IPS DF 4.7 (cell line): ENCODE measurements at regions not wholly inside any gene's neighbourhood (a gene's known extent, or its start where the extent isn't known, plus 50 kb on each side); places are given as distances from the start of the nearest gene placed in this dataset.

Source experiments
- DNase-seq: peaks from one replicate; pipeline ENCODE4 v3.0.0-alpha.2; 2013; ENCODE audit warnings: low spot score; ENCODE audit errors: extremely low read depth

DNA sequence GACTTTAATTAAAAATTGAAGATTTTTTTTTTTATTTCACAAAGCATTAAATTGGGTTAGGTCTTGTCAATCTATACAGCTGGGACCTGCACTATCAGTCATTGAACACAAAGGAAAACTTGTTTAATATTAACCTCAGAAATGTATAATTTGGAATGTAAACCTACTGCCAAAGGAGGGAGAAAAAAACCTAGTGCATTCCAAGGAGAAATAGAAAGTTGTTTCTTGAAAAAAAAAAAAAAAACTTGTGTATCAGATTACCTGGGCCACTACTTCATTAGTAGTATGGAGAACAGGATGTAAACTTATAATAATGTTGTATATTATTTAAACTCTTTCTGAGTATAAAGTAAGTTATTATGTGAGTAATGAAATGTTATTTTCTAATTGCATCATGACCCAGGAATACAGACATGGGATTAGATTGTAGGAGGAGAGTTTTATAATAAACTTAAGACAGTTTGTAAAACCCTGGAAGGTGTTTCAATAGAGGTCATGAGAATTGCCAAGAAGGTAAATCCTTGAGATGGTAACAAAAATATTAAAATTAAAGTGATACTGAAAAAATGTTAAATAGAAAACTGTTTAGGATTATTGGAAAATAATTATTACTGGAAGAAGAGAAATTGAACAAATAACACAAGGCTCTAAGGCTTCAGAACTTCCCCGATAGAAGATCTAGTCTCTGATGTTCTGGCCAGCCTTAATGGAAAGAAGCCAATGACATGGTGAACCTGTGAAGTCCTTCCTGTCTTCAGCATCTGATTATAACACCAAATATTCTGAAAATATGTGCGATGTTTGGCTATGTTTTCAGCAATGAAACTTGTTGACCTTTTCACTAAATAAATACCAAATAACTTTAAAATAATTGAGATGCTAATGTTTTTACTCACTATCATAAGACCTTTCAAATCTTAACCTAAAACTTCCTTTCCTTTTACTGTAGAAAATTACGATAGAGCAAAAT, 412.8 kb upstream of the LYPLAL1 start:
- DNase-seq = no peak

DNA sequence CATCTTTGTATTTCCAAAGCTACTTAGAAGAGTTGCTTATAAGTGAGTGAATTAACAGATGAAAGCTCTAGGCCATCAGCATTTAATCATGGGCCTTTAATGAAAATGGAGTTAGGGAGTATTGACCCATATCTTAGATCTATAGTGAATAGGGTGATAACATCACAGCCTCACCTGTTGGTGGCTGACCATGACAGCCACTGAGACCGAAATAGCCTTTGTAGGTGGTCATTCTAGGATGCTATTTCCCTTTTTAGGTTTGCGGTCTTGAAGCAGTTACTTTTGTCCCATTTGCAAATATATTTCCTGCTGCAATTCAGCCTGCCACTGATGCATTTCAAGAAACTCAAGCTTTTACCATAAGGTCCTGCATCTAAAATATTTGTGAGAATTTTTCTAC, 410.1 kb upstream of the LYPLAL1 start:
- no peak for DNase-seq

- no peak for DNase-seq
These were observed 407.9 kb upstream of the LYPLAL1 start for GRCh38 chr1:218765753-218766152.

DNA sequence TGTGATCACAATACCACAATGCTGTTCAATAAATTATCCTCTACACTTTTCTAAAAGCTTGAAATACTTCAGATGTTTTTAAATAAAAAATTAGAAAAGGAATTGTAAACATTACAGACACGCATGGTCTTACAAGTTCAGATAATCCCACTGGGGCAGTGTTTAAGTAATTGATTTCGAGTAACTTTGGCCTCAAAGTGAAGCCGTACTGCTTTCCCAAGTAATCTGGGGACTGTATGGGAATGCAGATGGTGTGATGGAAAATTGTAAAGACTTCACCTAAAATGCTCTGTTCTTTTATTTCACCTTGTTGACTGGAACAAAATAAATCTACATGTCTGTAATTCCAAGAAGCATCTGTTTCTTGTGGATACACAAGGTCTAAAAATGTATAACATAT, 401.7 kb upstream of the LYPLAL1 start:
- no peak for DNase-seq

DNA sequence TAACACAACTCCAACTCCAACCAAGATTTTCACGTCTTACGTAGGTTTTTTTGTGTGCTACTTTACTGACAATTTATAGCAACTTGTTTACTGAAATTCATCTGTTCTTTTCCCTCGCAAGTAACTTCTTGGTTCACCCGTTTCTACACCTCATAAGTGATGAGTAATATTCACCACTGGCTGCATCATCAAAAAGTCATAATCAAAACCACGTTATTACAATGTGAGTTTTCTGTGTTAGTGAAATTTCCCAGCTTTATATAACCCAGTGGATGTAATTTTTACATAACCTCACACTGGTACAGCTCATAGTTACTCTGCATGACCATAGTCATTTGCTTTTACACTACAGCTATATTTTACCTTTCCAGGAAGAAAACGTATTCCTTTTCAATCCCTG, 401.1 kb upstream of the LYPLAL1 start:
- DNase-seq = no peak

DNA sequence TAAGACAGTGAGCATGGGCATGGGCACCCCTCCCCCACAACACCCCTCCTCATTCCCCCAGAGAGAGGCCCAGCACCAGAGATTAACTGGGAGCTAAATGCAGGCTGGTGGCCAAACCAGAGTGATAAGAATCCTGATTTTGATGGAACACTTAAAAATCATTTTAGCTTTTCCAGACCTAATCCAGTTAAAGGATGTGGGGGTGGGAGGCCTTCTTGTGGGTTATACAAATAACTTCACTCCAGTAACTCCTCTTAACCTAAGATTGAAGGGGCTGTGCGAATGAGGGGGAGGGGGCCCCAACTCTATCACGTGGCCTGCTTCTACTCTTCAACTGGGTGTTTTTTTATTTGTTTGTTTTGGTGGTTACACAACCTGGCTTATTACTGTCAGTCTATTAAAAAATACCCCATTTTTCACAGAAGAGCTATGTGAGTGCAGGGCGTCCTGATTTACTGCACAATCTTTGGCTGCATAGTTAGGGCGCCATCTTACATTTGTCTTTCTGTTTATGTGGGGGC, 398.1 kb upstream of the LYPLAL1 start:
- DNase-seq = no peak

GRCh38 chr1:218778257-218779126, 395.2 kb upstream of the LYPLAL1 start:
- DNase-seq = no peak

- DNase-seq = no peak
These were observed 394.2 kb upstream of the LYPLAL1 start for GRCh38 chr1:218779341-218780100.

DNA sequence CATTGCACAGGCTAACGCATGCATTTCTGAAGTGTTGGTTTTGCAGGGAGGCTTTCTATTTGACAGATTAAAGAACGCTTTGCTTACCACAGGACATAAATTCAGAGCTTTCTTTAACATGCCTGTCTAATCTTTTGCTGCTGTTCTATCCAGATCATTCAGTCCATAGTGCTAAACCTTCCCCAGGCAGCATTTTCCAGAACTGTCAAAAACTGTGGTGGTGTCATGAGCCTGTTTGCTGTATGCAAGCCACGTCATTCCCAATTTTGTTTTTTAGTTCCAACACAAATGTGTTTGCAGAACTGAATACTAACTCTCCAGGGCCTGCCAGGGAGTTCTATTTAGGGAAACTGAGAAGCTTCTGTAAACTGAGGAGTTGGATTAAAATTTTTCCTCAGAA, 390.5 kb upstream of the LYPLAL1 start:
- DNase-seq = no peak

DNA sequence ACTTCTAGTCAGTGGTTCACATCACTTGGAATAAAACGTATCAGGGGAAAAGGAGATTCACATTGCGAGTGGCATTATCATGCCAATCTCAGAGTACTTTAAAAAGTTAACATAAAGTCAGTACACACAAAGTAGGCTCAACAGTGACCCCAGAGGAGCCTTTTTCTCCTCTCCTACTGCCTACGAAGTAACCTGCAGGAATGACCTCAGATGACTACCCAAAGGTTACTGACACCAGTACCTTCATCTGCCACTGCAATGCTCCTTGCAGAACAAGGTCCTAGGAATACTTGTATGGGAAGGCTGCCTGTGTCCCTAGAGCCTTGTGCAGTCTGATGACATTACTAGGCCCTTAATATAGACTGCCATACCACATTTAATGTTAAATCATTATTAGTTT, 389.8 kb upstream of the LYPLAL1 start:
- no peak for DNase-seq

DNA sequence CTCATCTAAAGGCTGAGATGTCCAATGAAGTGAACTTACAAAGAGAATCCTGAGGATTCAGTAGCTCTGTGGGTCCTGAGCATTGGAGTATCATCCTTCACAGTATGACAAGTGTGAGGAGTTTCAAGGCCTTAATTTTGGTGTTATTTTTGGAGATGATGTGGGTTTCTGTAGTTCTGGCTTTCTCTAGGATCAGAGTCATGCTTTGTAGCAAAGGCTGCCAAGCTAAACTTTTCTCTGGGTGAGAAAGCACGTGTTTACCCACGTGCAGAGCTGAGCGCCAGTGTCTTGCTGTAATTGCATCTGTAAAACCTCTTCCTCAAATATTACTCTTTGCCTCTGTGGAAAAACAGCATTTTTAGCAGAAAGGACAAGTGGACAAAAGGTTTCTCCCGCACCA, 387.8 kb upstream of the LYPLAL1 start:
- DNase-seq = no peak

- DNase-seq = no peak
These were observed 385.9 kb upstream of the LYPLAL1 start for GRCh38 chr1:218787826-218788225.

DNA sequence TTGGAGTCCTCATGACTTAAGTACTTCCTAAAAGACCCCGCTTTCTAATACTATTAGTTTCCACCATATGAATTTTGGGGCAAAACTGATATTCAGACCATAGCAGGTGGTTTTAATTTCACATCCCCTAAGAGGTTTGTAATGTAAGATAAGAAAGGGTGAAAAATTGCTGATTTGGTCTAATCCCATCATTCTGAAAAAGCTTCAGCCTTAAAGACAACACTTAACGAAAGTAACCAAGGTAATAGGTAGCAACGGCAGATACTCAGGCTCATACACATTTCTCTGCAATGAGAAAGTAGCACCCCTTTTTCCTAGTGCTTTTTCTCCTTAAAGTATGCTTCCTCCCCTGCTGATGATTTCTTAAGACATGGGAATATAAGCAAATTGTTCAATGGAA, 376.9 kb upstream of the LYPLAL1 start:
- no peak for DNase-seq

DNA sequence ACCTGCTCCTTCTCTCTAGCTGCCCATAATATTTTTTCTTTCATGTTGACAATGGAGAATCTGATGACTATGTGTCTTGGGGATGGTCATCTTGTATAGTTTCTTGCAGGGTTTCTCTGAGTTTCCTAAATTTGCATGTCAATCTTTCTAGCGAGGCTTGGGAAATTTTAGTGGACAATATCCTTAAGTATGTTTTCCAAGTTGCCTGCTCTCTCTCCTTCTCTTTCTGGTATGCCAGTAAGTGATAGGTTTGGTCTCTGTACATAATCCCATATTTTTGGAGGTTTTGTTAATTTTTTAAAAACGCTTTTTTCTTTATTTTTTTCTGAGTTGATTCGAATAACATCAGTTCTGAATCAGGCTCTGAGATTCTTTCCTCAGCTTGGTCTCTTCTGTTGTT, 370.9 kb upstream of the LYPLAL1 start:
- DNase-seq = no peak

- DNase-seq = no peak
These were observed 370.2 kb upstream of the LYPLAL1 start for GRCh38 chr1:218803351-218803997.

DNA sequence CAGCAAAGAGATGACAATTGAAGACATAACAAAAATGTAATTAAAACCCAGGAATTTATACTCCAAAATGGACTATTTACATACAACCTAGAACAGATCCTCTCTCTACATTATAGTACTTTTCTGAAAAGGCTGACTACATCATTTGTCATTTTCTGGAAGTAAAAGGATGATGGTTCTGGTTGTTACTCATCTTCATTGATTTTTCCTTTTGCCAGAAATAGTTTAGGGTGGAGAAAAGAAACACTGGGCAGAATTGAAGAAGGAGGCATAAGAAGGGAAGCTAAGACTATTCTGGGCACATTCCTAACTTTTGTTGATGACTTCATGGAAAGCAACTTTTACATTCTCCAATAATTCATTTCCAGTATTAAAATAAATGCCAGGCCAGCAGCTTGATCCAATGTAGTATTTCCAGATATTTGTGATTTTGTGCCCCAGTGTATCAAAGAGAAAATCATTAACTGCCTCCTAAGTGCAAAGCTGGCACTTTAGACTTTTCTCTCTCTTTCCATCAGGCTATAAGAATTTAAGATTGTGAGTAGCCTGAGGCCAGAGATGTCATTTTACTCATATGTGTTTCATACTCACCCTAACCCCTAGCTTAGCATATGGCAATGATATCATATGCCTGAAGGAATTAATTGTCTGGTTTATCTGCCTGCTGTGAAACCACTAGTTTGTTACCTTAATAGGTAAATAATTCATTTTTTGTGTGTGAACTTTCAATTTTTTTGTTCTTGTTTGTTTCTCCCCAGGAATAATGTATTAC, 369.5 kb upstream of the LYPLAL1 start:
- no peak for DNase-seq

DNA sequence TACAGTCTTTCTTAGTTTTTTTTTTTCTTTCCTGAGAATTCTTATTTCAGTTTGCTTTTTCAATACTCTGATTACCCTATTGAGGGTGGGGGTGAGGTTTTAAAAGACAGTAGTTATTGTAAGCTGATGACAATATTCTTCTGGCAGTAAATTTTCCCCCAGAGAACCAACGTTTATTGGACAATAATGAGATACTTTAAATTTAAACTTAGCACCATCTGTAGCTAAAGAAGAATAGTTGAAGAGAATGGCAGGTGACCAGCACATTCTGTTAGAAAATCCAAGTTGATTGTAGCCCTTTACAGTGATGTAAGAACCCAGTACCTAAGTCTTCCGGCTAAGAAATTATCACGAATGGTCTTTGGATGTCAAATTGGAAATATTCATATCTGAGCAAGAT, 364.6 kb upstream of the LYPLAL1 start:
- no peak for DNase-seq

DNA sequence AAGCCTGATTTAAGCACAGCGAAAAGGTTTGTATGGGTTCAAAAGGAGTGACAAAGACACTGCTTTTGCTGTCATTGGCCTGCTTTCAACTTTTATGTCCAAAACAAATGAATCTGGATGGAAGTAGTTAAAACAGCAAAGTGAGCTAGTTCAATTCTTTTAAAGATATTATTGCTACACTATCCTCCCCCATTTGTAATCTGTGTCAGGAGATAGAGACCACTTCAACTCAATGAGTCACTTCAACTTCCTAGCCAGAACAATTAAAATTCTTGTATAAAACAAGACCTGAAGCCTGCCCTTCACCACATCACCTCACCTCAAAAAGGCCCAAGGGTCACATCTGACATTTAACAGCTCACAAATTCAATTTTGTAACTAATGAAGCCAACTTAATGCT, 364.1 kb upstream of the LYPLAL1 start:
- no peak for DNase-seq

DNA sequence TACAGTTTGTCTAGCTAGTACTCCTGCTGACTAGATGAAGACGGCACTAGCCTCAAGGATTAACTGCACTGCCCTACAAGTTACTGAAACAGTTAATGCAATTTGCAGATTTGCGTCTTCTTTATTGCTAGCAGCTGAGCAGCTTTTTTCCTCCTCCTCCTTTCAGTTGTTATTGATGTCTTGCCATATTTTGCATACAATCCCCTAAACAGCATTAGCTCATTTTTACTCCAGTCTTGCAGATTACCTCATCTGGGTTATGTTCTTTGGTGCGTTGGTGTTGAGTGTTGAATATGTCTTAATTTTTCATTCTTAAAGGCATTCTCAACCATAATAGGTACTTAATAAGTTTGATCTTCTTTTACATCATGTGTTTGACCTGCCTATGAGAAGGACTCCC, 363.4 kb upstream of the LYPLAL1 start:
- no peak for DNase-seq

DNA sequence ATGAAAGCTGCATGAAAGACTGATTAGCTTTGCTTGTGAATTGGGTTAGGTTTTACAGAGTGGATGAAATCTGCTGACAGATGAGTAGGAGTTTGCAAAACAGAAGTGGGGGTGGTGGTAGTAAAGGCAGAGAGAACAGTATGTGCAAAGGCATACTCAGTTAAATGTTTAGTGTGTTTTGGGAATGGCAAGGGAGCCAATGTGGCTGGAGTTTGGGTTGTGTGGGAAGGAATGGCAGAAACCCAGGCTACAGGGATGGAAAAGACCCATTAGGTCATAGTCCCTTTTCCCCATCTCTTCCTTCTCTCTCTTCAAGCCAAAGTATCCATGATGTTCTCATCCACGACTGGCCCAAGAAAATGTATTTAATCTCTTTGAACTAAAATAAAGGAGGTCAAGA, 362.2 kb upstream of the LYPLAL1 start:
- no peak for DNase-seq
